ENCODE measurements at regions not wholly inside any gene's neighbourhood (a gene's known extent, or its start where the extent isn't known, plus 50 kb on each side); places are given as distances from the start of the nearest gene placed in this dataset.

- H3K27me3 Mint-ChIP-seq (ENCODE audit: insufficient read depth) = no peaks in the 10 kb centered on the region
- no peak overlapping the region for H3K4me3 Mint-ChIP-seq
- no peaks in the 10 kb centered on the region for H3K36me3 Mint-ChIP-seq (ENCODE audit: low read depth)
These were observed 347.6 kb downstream of the KLHL13 start for GRCh38 chrX:117768861-117769604.

GRCh38 chrX:117765211-117765610, 351.4 kb downstream of the KLHL13 start:
- Mint-ChIP-seq H3K4me3 (no peak overlapping the region), H3K4me1 (ENCODE audit: low read depth) (no peaks in the 10 kb centered on the region), H3K36me3 (ENCODE audit: low read depth) (no peaks in the 10 kb centered on the region), H3K27me3 (ENCODE audit: insufficient read depth) (no peaks in the 10 kb centered on the region), H3K9me3 (peaks cover 4% of the 10 kb centered on the region; the same call in 1 of the 2 replicates), H3K27ac (no peak overlapping the region)
- no peak for DNase-seq
- no peak for TF ChIP-seq CTCF (IDR thresholded peaks at IDR 0.05)

More at GRCh38 chrX:117768861-117769604, 347.6 kb downstream of the KLHL13 start:
- H3K27ac Mint-ChIP-seq = no peak overlapping the region
- H3K4me1 Mint-ChIP-seq (ENCODE audit: low read depth) = no peaks in the 10 kb centered on the region
- H3K9me3 Mint-ChIP-seq = peaks cover 4% of the 10 kb centered on the region; the same call in 1 of the 2 replicates
- DNase-seq = no peak
- TF ChIP-seq CTCF (IDR thresholded peaks at IDR 0.05) = no peak

GRCh38 chrX:117752745-117753144, 363.9 kb downstream of the KLHL13 start:
- Mint-ChIP-seq H3K4me3 (no peak overlapping the region), H3K9me3 (peaks cover 4% of the 10 kb centered on the region; the same call in 1 of the 2 replicates), H3K4me1 (ENCODE audit: low read depth) (no peaks in the 10 kb centered on the region), H3K27me3 (ENCODE audit: insufficient read depth) (no peaks in the 10 kb centered on the region), H3K36me3 (ENCODE audit: low read depth) (no peaks in the 10 kb centered on the region), H3K27ac (no peak overlapping the region)
- no peak for TF ChIP-seq CTCF (IDR thresholded peaks at IDR 0.05)
- no peak for DNase-seq

- Mint-ChIP-seq H3K9me3 (peaks cover 4% of the 10 kb centered on the region; the same call in 1 of the 2 replicates), H3K4me3 (no peak overlapping the region), H3K27ac (no peak overlapping the region), H3K36me3 (ENCODE audit: low read depth) (no peaks in the 10 kb centered on the region), H3K27me3 (ENCODE audit: insufficient read depth) (no peaks in the 10 kb centered on the region), H3K4me1 (ENCODE audit: low read depth) (no peaks in the 10 kb centered on the region)
- no peak for DNase-seq
- no peak for TF ChIP-seq CTCF (IDR thresholded peaks at IDR 0.05)
These were observed 365.5 kb downstream of the KLHL13 start for GRCh38 chrX:117751155-117751554.

- TF ChIP-seq CTCF (IDR thresholded peaks at IDR 0.05) = no peak
- no peaks in the 10 kb centered on the region for H3K27me3 Mint-ChIP-seq (ENCODE audit: insufficient read depth)
- H3K36me3 Mint-ChIP-seq (ENCODE audit: low read depth) = no peaks in the 10 kb centered on the region
- no peak overlapping the region for H3K4me3 Mint-ChIP-seq
- no peak for DNase-seq
- no peak overlapping the region for H3K27ac Mint-ChIP-seq
- H3K4me1 Mint-ChIP-seq (ENCODE audit: low read depth) = no peaks in the 10 kb centered on the region
- H3K9me3 Mint-ChIP-seq = peaks cover 16% of the 10 kb centered on the region
These were observed 371.7 kb downstream of the KLHL13 start for GRCh38 chrX:117744958-117745357.
